DOHH2 (cell line): ENCODE measurements at regions not wholly inside any gene's neighbourhood (a gene's known extent, or its start where the extent isn't known, plus 50 kb on each side); places are given as distances from the start of the nearest gene placed in this dataset.
A peak's percentile ranks its signal among the peaks of the same experiment; 100 is the strongest.

Experiments used
- H3F3A ChIP-seq: fragments of 200-600 bp; sonication (generic), shearing (Covaris generic); 2 replicates; pipeline ENCODE4 v1.6.0; 2016; ENCODE audit warnings: antibody characterized with exemption, mild to moderate bottlenecking; ENCODE audit not compliant: control insufficient read depth, insufficient read depth
- H3K27ac ChIP-seq: fragments of 200-600 bp; sonication (generic); 2 replicates; pipeline ENCODE4 v1.5.1; 2014; ENCODE audit warnings: low read depth, mild to moderate bottlenecking, low read length, moderate library complexity
- H3K27me3 ChIP-seq: fragments of 200-600 bp; sonication (generic); 2 replicates; pipeline ENCODE4 v1.6.1; 2014; ENCODE audit warnings: mild to moderate bottlenecking, low read length, mixed read lengths; ENCODE audit not compliant: control insufficient read depth
- H3K36me3 ChIP-seq: fragments of 200-600 bp; sonication (generic); 2 replicates; pipeline ENCODE4 v1.6.1; 2014; ENCODE audit warnings: mild to moderate bottlenecking, low read length, moderate library complexity, mixed read lengths; ENCODE audit not compliant: control insufficient read depth
- H3K4me1 ChIP-seq: fragments of 200-600 bp; sonication (generic); 2 replicates; pipeline ENCODE4 v1.6.1; 2014; ENCODE audit warnings: mild to moderate bottlenecking, low read length, mixed read lengths; ENCODE audit not compliant: control insufficient read depth
- H3K4me2 ChIP-seq: fragments of 200-600 bp; sonication (generic); 2 replicates; pipeline ENCODE4 v1.6.0; 2014; ENCODE audit warnings: mild to moderate bottlenecking, low read length, moderate library complexity
- H3K4me3 ChIP-seq: fragments of 200-600 bp; sonication (generic); 2 replicates; pipeline ENCODE4 v1.5.1; 2014; ENCODE audit warnings: mild to moderate bottlenecking, low read length, mixed read lengths
- H3K79me2 ChIP-seq: fragments of 200-600 bp; sonication (generic); 2 replicates; pipeline ENCODE4 v1.6.1; 2014; ENCODE audit warnings: mild to moderate bottlenecking, low read length, mixed read lengths; ENCODE audit not compliant: control insufficient read depth
- H3K9me2 ChIP-seq: fragments of 200-600 bp; sonication (generic); replicated peaks from 2 replicates; pipeline ENCODE4 v1.6.1; 2014; ENCODE audit warnings: mild to moderate bottlenecking, low read length, mixed read lengths; ENCODE audit not compliant: control insufficient read depth
- H3K9me3 ChIP-seq: fragments of 200-600 bp; sonication (generic); 2 replicates; pipeline ENCODE4 v1.6.1; 2014; ENCODE audit warnings: antibody characterized with exemption, low read length, mixed read lengths; ENCODE audit not compliant: control insufficient read depth, insufficient read depth
- H4K20me1 ChIP-seq: fragments of 200-600 bp; sonication (generic); 2 replicates; pipeline ENCODE4 v1.6.0; 2014; ENCODE audit warnings: low read depth, mild to moderate bottlenecking, antibody characterized with exemption, low read length, moderate library complexity; ENCODE audit not compliant: control insufficient read depth, insufficient read depth
- EZH2phosphoT487 ChIP-seq: fragments of 200-600 bp; sonication (generic); IDR thresholded peaks from 2 replicates; pipeline ENCODE4 v1.6.1; 2017; ENCODE audit warnings: borderline replicate concordance, mild to moderate bottlenecking, antibody characterized with exemption, low read length, moderate library complexity, mixed read lengths
- TF ChIP-seq, protein P1 (sequence below): fragments of 200-600 bp; sonication (generic); IDR thresholded peaks from one replicate; pipeline ENCODE4 v1.5.1; 2014; ENCODE audit warnings: antibody characterized with exemption, mild to moderate bottlenecking, low read depth, low read length; ENCODE audit not compliant: poor library complexity, severe bottlenecking

DNA sequence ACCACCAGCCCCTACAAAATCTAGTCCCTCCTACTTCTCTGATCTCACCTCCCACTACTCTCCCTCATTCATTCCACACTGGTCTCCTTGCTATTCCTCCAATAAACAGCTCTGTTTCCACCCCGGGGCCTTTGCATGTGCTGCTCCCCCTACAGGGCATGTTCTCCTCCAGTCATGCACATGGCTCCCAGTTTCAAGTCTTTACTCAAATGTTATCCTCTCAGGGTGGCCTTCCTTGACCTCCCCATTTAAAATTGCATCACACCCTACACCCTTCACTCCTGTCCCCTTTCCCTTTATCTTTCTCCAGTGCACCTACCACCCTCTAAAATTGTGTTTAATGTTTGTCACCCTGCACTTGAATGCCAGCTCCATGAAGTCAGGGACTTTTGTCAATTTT, 174.5 kb downstream of the MRPL14 start:
- Histone ChIP-seq H3K4me1 (no peaks in the 10 kb centered on the region), H3F3A (no peaks in the 10 kb centered on the region), H3K27me3 (peaks cover 20% of the 10 kb centered on the region), H3K4me2 (no peak overlapping the region), H3K36me3 (no peaks in the 10 kb centered on the region), H3K4me3 (no peak overlapping the region), H3K9me2 (no peaks in the 10 kb centered on the region), H3K79me2 (no peaks in the 10 kb centered on the region), H4K20me1 (no peaks in the 10 kb centered on the region), H3K27ac (no peak overlapping the region), H3K9me3 (no peaks in the 10 kb centered on the region)
- no peak for TF ChIP-seq EZH2phosphoT487
- TF ChIP-seq, protein P1, sequence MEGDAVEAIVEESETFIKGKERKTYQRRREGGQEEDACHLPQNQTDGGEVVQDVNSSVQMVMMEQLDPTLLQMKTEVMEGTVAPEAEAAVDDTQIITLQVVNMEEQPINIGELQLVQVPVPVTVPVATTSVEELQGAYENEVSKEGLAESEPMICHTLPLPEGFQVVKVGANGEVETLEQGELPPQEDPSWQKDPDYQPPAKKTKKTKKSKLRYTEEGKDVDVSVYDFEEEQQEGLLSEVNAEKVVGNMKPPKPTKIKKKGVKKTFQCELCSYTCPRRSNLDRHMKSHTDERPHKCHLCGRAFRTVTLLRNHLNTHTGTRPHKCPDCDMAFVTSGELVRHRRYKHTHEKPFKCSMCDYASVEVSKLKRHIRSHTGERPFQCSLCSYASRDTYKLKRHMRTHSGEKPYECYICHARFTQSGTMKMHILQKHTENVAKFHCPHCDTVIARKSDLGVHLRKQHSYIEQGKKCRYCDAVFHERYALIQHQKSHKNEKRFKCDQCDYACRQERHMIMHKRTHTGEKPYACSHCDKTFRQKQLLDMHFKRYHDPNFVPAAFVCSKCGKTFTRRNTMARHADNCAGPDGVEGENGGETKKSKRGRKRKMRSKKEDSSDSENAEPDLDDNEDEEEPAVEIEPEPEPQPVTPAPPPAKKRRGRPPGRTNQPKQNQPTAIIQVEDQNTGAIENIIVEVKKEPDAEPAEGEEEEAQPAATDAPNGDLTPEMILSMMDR: peak; percentile 53

GRCh38 chr6:43951756-43952675, 175.2 kb downstream of the MRPL14 start:
- H3K9me3 ChIP-seq: no peaks in the 10 kb centered on the region
- TF ChIP-seq, protein P1: no peak
- no peak for TF ChIP-seq EZH2phosphoT487
- no peaks in the 10 kb centered on the region for H3K36me3 ChIP-seq
- H3F3A ChIP-seq: no peaks in the 10 kb centered on the region
- no peak overlapping the region for H3K4me2 ChIP-seq
- no peak overlapping the region for H3K4me3 ChIP-seq
- no peaks in the 10 kb centered on the region for H3K9me2 ChIP-seq
- no peaks in the 10 kb centered on the region for H4K20me1 ChIP-seq
- no peaks in the 10 kb centered on the region for H3K79me2 ChIP-seq
- no peak overlapping the region for H3K27ac ChIP-seq
- H3K4me1 ChIP-seq: no peaks in the 10 kb centered on the region
- H3K27me3 ChIP-seq: peaks cover 19% of the 10 kb centered on the region

GRCh38 chr6:43951063-43951755, 176.0 kb downstream of the MRPL14 start:
- 0 out of 2 replicates have a peak, but pooled peaks cover 3% of the 10 kb centered on the region for H3K9me3 ChIP-seq
- no peaks in the 10 kb centered on the region for H3K9me2 ChIP-seq
- peaks cover 21% of the 10 kb centered on the region for H3K27me3 ChIP-seq
- H4K20me1 ChIP-seq: no peaks in the 10 kb centered on the region
- H3K4me1 ChIP-seq: no peaks in the 10 kb centered on the region
- no peak overlapping the region for H3K4me3 ChIP-seq
- no peaks in the 10 kb centered on the region for H3K36me3 ChIP-seq
- H3K27ac ChIP-seq: no peak overlapping the region
- TF ChIP-seq, protein P1: no peak
- TF ChIP-seq EZH2phosphoT487: no peak
- no peaks in the 10 kb centered on the region for H3K79me2 ChIP-seq
- H3F3A ChIP-seq: no peaks in the 10 kb centered on the region
- no peak overlapping the region for H3K4me2 ChIP-seq
